HS-27A (cell line): ENCODE measurements at regions not wholly inside any gene's neighbourhood (a gene's known extent, or its start where the extent isn't known, plus 50 kb on each side); places are given as distances from the start of the nearest gene placed in this dataset.
"Not testable (repeated sequence)": the region's sequence is repeated elsewhere in the genome, so short reads cannot be mapped to it uniquely, and the experiment has no call there.

Experiments
- DNase-seq: peaks from one replicate; pipeline ENCODE4 v3.0.0-alpha.2; 2012; ENCODE audit warnings: low read depth, missing footprints

DNA sequence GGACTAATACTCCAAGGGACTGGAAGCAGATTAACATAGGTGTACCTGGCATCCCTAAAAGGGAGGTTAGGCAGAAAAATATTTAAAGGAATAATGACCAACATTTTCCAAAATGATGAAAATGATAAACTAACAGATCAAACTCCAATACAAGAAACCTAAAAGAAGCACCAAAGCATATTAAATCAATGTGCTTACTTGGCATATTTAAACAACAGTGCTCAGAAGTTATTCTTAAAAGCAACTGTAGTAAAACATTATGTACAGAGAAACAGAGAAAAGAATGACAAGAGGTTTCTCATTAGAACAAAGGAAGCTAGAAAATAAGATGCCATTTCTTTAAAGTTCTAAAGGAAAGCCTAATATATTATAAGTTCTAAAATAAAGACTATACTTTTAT lies 947.3 kb upstream of the TMEFF2 start:
- DNase-seq = no peak

DNA sequence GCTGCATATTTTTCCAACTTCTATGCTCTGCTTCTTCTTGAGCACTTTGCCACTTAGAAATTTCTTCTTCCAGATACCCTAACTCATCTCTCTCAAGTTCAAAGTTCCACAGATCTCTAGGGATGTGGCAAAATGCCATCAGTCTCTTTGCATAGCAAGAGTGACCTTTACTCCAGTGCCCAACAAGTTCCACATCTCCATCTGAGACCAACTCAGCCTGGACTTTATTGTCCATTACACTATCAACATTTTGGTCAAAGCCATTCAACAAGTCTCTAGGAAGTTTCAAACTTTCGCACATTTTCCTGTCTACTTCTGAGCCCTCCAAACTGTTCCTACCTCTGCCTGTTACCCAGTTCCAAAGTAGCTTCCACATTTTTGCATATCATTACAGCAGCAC lies 946.2 kb upstream of the TMEFF2 start:
- DNase-seq = not testable (repeated sequence)

DNA sequence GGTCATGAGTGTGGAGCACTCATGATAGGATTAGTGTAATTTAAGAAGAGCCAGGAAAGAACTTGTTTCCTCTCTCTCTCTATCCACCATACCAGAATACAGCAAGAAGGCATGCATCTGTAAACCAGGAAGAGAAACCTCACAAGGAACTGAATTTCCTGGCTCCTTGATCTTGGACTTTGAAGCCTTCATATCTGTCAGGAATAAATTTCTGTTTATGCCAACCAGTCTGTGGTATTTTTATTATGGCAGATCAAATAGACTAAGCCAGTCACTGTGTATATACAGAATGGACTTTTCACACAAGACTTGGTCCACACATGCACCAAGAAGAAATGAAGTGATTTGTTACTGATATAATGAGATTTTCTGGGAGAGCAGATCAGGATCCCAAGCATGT lies 930.1 kb upstream of the TMEFF2 start:
- DNase-seq = no peak

DNA sequence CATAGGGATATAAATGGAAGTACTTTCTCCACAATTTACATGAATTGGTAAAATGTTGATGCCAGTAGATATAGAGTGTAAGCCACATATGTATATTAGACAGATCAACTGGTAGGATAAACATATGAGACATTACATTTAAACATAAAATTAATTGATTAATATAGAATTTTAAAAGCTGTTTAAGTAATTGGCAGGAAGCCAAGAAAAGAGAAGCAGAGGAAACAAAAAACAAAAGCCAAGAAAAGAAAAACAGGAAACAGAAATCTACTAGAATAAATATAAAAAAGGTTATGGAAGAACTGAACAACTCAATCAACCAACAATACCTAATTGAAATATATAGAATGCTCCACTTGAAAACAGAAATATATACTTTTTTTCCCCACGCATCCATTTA lies 920.1 kb upstream of the TMEFF2 start:
- no peak for DNase-seq

DNA sequence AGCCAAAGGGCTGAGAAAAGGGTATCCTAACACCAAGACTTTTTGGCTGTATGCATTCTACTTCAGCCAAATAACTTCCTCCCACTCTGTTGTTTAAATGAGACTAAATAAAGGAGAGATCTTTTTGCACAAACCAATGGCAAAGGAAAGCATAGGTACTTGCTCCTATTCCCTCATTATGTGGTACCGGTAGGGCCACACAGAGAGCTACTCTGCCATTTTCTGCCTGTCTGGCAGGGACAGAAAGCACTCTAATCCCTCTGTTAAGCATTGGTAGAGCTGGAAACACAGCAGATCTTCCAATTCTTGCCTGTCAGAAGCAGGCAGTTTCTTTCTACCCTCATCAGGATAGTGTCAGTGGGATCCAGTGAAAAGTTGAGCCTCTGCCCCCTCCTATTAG lies 918.3 kb upstream of the TMEFF2 start:
- no peak for DNase-seq

DNA sequence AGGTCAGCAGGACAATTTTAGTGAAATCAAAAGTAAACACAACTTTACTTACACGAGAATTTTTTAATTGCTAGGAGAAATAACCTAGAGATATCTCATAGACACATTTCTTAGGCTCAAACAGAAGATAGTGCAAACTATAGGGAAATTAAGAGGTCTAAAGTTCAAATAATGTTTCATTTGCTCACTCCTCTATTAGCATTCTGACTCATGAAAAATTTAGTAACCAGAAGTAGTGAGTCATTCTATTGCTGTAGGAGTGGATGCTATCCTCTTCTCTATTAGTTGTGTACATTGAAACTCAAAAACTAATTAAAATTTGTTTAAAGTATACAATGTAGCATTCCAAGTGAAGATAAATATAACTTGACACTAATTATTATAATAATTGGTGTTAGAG lies 908.3 kb upstream of the TMEFF2 start:
- DNase-seq = no peak

DNA sequence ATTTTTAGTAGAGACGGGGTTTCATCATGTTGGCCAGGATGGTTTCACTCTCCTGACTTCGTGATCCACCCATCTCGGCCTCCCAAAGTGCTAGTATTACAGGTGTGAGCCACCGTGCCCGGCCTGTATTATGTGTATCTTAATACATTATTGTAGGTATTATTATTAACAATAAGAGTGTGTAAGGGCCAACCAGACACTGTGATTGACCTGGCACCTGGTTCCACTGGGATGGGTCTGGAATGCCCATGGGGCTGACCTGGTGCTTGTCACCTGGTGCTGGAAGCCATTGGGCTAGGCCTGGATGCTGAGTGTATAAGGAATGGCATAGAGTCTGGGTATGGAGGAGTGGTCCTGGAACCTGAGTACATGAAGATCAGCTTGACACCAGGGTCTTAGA lies 906.9 kb upstream of the TMEFF2 start:
- no peak for DNase-seq

DNA sequence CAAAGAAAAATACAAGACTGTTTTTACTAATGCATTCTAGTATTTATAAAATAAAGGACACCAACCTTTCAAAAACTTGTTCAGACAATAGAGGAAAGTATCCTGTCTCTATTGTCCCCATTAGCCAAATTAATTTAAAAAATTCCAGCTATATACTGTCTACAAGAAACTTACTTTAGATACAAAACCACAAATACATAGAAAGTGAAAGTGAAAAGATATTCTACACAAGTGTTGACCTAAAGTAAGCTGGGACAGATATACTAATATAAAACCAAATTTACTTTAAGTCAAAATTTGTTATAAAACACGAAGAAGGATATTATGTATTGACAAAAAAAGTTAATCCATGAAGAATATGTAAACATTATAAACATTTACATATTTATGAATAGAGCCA lies 893.3 kb upstream of the TMEFF2 start:
- no peak for DNase-seq

DNA sequence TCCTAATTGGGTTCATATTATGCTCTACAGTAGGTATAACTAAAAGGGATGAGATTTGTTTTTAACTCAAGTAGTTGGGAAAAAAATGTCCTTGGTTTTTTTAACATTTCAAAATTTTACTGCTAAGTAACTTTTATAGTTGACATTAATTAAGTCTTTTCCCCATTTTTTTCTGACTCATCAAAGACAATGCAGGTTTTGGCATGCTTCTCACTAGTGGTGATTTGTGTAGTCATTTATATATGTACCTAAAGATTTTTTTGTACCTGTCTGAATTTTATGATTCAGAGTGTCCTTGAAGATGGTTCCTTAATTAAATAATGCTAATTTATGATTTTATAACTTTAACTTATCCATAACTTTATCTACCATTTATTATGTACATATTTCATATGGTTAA lies 882.3 kb upstream of the TMEFF2 start:
- no peak for DNase-seq

DNA sequence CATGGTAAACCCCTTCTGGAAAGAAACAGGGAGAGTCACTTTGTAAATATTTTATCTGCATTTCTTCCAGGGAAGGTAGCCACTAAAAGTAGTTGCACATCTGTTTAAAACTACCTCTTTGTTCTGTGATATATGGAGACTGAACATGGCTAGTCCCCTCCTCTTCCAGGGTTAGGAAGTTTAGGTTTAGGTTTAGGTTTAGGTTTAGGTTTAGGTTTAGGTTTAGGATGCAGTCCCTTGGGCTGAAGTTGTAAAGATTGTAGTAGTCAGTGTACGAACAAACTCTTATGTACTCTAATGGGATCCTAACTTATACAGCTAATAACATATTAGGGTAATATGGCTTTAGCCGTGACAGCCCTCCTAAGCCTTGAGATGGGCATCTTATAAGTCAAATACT lies 880.2 kb upstream of the TMEFF2 start:
- no peak for DNase-seq

DNA sequence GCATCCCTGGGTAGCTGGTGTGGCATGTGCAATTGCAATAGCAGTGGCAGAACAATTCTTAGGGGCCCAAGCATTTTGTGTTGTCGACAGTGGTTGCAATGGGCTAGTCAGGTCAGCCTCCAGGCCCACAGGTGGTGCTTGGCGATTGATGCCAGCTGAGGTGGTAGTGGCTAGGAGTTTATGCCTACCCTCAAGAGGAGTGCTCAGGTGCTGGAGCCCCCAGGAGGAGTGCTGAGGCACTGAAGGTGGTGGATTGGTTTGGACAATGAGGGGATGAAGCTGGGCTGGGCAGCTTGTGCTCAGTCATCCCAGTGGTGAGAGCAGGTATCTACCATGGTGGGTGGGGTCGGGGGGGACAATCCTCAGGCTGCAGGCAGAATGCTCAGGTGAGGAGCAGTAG lies 877.9 kb upstream of the TMEFF2 start:
- no peak for DNase-seq

DNA sequence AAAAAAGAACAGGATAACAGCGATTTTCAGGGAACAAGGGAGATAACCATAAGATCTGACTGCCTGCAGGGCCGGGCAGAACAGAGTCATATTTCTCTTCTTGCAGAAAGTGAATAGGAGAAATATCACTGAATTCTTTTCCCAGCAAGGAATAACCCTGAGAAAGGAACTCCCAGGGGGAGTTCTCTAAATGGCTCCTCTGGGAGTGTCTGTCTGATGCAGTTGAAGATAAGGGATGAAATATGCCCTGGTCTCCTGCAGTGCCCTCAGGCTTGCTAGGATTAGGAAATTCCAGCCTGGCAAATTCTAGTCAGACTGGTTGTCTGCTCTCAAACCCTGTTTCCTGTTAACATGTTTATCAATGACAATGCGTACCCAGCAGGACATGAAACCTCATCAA lies 830.8 kb upstream of the TMEFF2 start:
- DNase-seq = not testable (repeated sequence)

DNA sequence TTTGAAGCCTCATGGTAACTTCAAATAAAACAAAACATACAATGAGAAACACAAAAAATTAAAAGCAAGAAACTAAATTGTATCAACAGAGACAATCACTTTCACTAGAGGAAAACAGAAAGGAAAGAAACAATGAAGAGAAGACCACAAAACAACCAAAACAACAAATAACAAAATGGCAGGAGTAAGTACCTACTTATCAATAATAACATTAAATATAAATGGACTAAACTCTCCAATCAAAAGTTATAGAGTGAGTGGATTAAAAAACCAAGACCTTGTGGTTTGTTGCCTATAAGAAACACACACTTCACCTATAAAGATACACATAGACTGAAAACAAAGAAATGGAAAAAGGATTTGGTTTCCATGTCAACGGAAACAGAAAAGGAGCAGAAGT lies 830.1 kb upstream of the TMEFF2 start:
- DNase-seq = no peak

DNA sequence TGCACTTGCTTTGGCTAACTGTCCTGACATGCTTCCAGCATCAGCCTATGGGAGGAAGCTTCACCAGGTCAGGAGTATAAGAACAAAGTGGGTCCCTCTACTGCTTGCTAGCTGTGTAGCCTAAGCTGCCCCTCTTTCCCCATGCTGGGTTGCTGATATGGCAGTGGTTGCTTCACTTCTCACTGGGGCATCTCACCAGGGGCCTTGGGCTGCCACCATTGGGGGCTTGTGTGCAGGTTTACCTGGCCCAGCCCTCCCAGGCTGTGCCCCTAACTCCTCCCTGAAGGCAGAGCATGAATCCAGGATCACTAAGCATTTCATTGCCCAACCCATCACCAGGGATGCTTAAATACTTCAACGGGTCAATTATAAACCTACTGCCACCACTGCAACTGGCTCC lies 817.1 kb upstream of the TMEFF2 start:
- DNase-seq = no peak

DNA sequence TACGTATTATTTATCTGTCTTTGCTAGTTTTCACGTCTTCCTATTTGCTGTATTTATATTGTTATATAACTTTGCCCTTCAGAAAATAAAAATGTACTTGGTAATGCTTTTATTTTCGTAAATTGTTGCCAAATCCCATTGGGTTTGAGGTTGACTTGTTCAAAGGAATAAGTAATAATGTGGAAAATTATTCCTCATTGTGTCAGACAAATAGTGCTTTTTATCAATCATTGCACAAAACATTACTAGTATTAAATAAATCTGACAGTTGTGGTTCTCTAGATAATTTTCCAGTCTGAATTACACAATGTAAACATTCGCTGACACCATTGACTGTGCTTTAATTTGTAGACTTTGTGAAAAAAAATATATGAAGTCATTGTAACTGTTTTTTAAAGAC lies 798.3 kb upstream of the TMEFF2 start:
- no peak for DNase-seq

DNA sequence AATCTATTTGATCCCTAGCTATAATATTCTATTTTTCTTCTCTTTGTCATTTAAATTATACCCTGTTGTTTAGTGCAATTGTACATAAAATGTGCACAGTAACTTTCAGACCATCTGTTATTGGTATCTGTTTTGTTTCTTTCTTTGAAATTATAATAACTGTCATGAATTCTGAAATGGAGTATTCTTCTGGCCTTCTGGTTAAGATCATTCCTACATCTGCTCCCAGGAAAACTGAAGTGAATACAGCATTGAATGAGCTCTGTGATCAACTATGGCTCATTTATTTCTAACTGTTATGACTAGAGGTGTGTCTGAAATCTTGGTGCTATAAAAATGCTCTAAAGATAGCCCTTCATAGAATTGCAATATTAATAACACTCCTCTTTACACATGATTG lies 788.4 kb upstream of the TMEFF2 start:
- DNase-seq = no peak

DNA sequence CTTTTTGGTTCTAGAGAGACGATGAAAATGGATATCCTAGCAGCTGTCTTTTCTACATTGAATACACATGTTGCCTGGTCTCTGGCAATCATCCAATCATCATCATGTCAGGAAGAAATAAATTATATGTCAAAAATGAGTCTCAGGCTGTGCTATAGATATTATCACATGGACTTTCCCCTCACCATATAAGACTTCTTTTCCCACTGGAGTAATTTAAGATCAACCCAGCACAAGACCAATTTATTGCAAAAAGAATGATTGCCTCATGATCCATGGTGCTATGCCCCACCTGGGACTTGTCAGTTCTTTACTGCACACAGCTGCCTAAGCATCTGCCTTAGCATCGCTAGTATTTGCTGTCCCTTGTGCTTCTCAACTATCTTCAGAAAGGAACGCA lies 783.7 kb upstream of the TMEFF2 start:
- DNase-seq = no peak

DNA sequence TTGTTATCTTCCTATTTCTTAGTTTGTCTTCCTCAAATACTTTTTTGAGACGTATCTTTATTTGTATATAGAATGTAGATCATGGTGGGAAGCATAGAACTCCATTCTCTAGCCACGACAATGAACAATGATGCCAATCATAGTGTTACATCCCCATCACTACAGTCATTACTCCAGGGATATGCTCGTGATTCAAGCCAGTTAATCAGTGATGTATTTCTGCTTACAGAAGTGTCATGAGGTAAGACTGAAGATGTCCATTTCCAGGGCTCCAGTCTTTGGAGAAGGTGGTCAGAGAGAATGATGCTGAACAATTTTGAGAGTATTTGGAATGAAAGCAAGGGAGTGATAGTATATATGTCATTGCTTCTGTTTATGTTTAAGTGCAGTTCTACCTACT lies 777.2 kb upstream of the TMEFF2 start:
- no peak for DNase-seq

DNA sequence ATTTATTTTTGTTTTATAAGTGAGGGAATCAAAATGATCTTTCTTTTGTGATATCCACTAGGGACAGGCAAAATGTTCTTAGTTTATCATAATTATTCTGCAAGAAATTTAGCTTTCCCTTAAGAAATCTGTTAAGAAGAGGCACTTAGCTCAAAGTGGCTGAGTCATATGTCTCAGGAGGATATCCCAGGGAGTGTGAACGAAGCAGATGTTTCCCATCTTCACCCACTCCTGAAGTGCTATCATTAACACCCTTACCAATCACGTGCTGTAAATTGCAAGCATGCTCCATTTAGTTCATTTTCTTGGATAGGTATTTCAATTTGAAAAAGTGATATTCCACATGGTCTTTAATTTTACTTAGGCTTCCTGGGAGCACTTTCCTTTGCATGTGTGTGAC lies 774.3 kb upstream of the TMEFF2 start:
- DNase-seq = no peak

DNA sequence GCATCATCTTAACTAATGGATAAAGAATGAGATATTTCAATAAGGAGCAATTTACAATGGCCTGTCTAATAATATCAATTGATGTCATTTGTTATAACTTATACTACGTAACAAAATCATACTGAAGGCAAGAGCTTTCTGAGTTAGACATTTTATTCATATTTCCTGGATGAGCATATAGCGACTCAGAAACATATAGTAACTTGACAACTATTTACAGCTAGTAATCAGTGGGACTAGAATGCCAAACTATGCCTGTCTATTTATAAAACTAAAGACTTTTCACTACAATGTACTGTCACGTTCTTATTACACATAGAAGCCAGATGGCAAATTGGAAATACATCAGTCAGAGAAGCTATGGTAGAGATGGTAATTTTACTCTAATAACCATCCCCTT lies 766.2 kb upstream of the TMEFF2 start:
- DNase-seq = no peak

DNA sequence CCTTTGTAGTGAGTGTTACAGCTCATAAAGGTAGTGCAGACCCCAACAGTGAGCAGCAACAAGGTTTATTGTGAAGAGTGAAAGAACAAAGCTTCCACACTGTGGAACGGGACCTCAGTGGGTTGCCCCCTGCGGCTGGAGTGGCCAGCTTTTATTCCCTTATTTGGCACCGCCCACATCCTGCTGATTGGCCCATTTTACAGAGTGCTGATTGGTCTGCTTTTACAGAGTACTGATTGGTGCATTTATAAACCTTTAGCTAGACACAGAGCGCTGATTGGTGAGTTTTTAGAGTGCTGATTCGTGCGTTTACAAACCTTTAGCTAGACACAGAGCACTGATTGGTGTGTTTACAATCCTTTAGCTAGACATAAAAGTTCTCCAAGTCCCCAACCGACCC lies 763.9 kb upstream of the TMEFF2 start:
- not testable (repeated sequence) for DNase-seq

DNA sequence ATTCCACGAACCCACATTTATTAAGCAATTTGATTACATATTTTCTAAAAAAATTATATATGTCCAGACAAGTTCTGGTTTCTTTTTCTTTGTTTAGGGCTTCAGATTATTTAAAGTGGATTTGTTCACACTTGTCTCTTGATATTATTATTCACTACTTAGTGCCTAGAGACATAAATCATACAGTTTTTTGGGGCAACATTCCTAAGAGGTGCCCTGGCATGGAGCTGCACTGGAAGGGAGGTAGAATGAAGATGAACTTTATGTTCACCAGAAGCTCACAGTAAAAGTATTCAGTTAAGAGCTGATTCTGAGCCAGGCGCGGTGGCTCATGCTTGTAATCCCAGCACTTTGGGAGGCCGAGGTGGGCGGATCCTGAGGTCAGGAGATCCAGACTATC lies 762.7 kb upstream of the TMEFF2 start:
- DNase-seq = no peak

DNA sequence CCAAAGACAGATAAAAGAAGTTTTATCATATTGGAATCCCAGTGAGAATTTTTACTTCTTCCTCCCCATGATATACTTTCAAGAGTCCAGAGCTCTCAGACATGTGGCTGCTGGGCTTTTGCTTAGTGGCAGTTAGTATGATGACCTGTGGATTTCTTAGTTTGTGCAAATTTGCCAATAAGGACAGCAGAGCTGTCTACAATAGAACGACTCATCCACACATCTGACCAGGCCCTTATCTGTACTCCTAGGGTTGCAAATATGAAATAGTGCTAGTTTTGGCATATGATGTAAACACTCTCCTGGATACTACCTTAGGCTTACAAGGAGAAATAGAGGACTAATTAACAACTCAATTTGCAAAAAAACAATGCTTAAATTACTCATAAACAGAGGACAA lies 758.4 kb upstream of the TMEFF2 start:
- DNase-seq = no peak

DNA sequence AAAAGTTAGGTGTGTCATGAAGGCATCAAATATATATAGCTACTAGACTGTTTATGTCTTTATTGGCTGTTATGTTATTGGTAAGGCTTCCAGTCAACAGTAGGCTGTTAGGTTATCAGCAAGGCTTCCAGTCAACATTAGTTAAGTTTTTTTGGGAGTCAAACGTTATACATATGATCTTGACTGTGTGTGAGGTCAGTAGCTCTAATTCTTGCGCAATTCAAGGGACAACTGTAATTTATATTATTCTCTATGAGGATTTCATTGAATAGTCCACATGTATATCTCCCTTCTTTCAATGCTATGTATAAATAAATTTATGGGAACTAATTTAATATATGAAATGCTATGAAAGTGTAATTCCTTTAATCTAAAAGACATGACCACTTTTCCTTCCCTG lies 757.5 kb upstream of the TMEFF2 start:
- DNase-seq = no peak

DNA sequence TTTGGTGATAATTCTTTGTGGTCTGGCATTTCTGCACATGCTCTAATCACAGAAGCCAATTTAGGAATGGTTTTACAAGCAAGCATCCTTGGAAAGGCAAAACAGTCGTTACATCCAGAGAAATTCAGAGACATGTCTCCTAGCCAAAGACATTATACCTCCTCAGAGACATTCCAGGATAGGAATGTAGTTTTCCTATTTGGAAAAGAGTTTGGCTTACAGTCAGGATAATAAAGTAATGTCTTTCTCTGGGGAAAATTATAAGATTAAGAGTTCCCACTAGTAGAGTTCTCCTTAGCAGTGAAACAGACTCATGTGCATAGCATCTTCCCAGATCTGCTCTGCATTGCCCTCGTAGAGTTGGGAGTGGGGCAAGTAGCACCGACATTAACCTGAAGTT lies 753.6 kb upstream of the TMEFF2 start:
- no peak for DNase-seq

DNA sequence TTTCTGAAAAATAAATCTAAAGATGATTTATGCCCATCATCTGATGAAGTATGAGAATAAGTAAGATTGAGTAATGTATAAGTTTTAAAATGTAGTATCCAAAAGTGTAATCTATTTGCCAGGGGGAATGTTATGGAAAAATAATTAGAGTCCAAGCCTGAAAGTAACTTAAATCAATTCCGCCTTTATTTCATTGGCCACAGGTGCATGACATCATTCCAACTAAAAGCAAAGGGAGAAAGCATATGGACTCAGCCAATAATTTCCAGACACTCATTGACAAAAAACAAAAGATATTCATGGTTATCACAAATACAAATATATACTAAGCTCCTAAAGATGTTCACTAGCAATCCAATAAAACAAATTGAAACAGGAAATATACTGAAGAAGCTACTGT lies 752.6 kb upstream of the TMEFF2 start:
- DNase-seq = no peak
